ENCODE measurements at regions not wholly inside any gene's neighbourhood (a gene's known extent, or its start where the extent isn't known, plus 50 kb on each side); places are given as distances from the start of the nearest gene placed in this dataset.

GRCh38 chr11:104581246-104581980, 316.8 kb downstream of the CASP12 start (continued):
- TF ChIP-seq KDM4A (IDR thresholded peaks at IDR 0.05; ENCODE audit: low read depth, low read length, severe bottlenecking) (no peak), RFX5 (IDR thresholded peaks at IDR 0.05; ENCODE audit: borderline replicate concordance, low read depth, low read length) (no peak), NANOG (IDR thresholded peaks at IDR 0.05; ENCODE audit: insufficient read depth, low read depth, low read length, poor library complexity, severe bottlenecking) (peak; percentile 92), TBP (IDR thresholded peaks at IDR 0.05; ENCODE audit: low read depth, low read length) (no peak), TCF12 (IDR thresholded peaks at IDR 0.05; ENCODE audit: low read depth, low read length) (0 out of 2 replicates have a peak, but pooled peaks have one; percentile 42), SIX5 (IDR thresholded peaks at IDR 0.05; ENCODE audit: low read depth, low read length) (no peak), MAFK (IDR thresholded peaks at IDR 0.05; ENCODE audit: low read depth, low read length) (peak; percentile 51; the same call in 1 of the 2 replicates), CEBPB (IDR thresholded peaks at IDR 0.05; ENCODE audit: low read depth, low read length) (no peak), CHD7 (IDR thresholded peaks at IDR 0.05; ENCODE audit: insufficient replicate concordance, low read length) (peak; percentile 89), BCL11A (IDR thresholded peaks at IDR 0.05; ENCODE audit: low read depth in 2 of 2, low read length in 2 of 2) (peak; percentile 55 to 97), NRF1 (IDR thresholded peaks at IDR 0.05; ENCODE audit: low read depth, low read length) (no peak)

All from H1 (cell line).